HCT116 (cell line): ENCODE measurements at regions not wholly inside any gene's neighbourhood (a gene's known extent, or its start where the extent isn't known, plus 50 kb on each side); places are given as distances from the start of the nearest gene placed in this dataset.
"Not testable (repeated sequence)": the region's sequence is repeated elsewhere in the genome, so short reads cannot be mapped to it uniquely, and the experiment has no call there.

ENCODE experiments used
- ATAC-seq: fragments of 200-7000 bp; cut with Tn5 transposase; 2 replicates; pipeline ENCODE4 v1.9.1; 2020; ENCODE audit warnings: mild to moderate bottlenecking, moderate library complexity
- BruUV-seq: library from RNA; stranded (reverse); fragments of 400-500 nt; replicated peaks from 2 replicates; lab custom pipeline; 2021; lab: Mats Ljungman, UMichigan
- CTCF ChIA-PET: fragments of 300-600 bp; sonication (Branson Sonifier 250); formaldehyde crosslinking; loops from one replicate; lab custom pipeline; 2021; ENCODE audit warnings: antibody characterized with exemption; lab: Charles Lee
- POLR2A ChIA-PET: fragments of 300-600, 350-600 bp; sonication (Branson Sonifier 250); formaldehyde crosslinking; loops from one replicate; lab custom pipeline; 2021; ENCODE audit warnings: antibody characterized with exemption; lab: Charles Lee
- RAD21 ChIA-PET, 2 experiments: fragments of 300-600 bp; sonication (Branson Sonifier 250); formaldehyde crosslinking; loops; one replicate each; lab custom pipeline; 2023; ENCODE audit warnings: low total read pairs in 2 of 2; ENCODE audit not compliant: uncharacterized antibody in 2 of 2, unreplicated experiment in 2 of 2, low non-redundant PET in 1 of 2; lab: Charles Lee
- DNase-seq: peaks from one replicate; pipeline ENCODE4 v3.0.0-alpha.2; 2010; ENCODE audit warnings: low read depth, low spot score
- H2AFZ ChIP-seq: fragments of 200-600 bp; shearing (Covaris generic), sonication (generic); 2 replicates; pipeline ENCODE4 v1.6.1; 2017; ENCODE audit warnings: low read depth, mixed run types, mixed read lengths, antibody characterized with exemption, low read length; ENCODE audit not compliant: poor library complexity, severe bottlenecking
- H3K27ac ChIP-seq: 2 replicates; pipeline ENCODE4 v1.5.1; 2012; ENCODE audit warnings: low read depth, low read length
- H3K27me3 ChIP-seq: fragments of 200-600 bp; sonication (generic); 2 replicates; pipeline ENCODE4 v1.6.1; 2016; ENCODE audit warnings: mixed run types, low read length, mixed read lengths; ENCODE audit not compliant: insufficient read depth
- H3K36me3 ChIP-seq, 2 experiments: fragments of 200-500 bp in 1 of 2; fragments of 200-600 bp in 1 of 2; sonication (Bioruptor generic) in 1 of 2; sonication (generic) in 1 of 2; 2 replicates each; pipeline versions ENCODE4 v1.5.1 to v1.6.1; 2014 to 2016; ENCODE audit warnings: low read length in 2 of 2, inconsistent platforms in 1 of 2, mixed read lengths in 1 of 2, mixed run types in 1 of 2; ENCODE audit not compliant: insufficient read depth in 2 of 2, control insufficient read depth in 1 of 2
- H3K4me1 ChIP-seq, 2 experiments: fragments of 200-600 bp in 1 of 2; sonication (generic) in 1 of 2; 2 replicates each; pipeline versions ENCODE4 v1.5.1 to v1.6.1; 2012 to 2017; ENCODE audit warnings: low read length in 2 of 2, inconsistent platforms in 1 of 2, mild to moderate bottlenecking in 1 of 2, mixed read lengths in 1 of 2, mixed run types in 1 of 2, moderate library complexity in 1 of 2; ENCODE audit not compliant: insufficient read depth in 2 of 2, control insufficient read depth in 1 of 2
- H3K4me2 ChIP-seq: fragments of 200-600 bp; sonication (generic); 2 replicates; pipeline ENCODE4 v1.6.1; 2017; ENCODE audit warnings: mixed run types, low read length, mixed read lengths
- H3K4me3 ChIP-seq, 2 experiments: fragments of 200-600 bp in 1 of 2; sonication (generic) in 1 of 2; replicated peaks in 1 of 2; 2 replicates each; pipeline ENCODE4 v1.5.1; 2011 to 2016; ENCODE audit warnings: low read length in 2 of 2, control low read depth in 1 of 2, low read depth in 1 of 2, mild to moderate bottlenecking in 1 of 2, mixed read lengths in 1 of 2, mixed run types in 1 of 2
- H3K79me2 ChIP-seq: fragments of 200-600 bp; sonication (generic); 2 replicates; pipeline ENCODE4 v1.6.1; 2017; ENCODE audit warnings: mild to moderate bottlenecking, mixed run types, low read length, moderate library complexity, mixed read lengths; ENCODE audit not compliant: insufficient read depth
- H3K9ac ChIP-seq: fragments of 200-600 bp; sonication (generic); 2 replicates; pipeline ENCODE4 v1.6.1; 2016; ENCODE audit warnings: low read length, mixed read lengths
- H3K9me2 ChIP-seq: fragments of 200-600 bp; sonication (generic), shearing (Covaris generic); 2 replicates; pipeline ENCODE4 v1.6.1; 2017; ENCODE audit warnings: mixed run types, mild to moderate bottlenecking, moderate library complexity; ENCODE audit not compliant: insufficient read depth
- H3K9me3 ChIP-seq, 2 experiments: fragments of 200-500 bp in 1 of 2; fragments of 200-600 bp in 1 of 2; sonication (Bioruptor generic) in 1 of 2; sonication (generic) in 1 of 2; 2 replicates each; pipeline ENCODE4 v1.6.1; 2014 to 2017; ENCODE audit warnings: low read length in 2 of 2, mixed read lengths in 2 of 2, inconsistent platforms in 1 of 2, low read depth in 1 of 2, mild to moderate bottlenecking in 1 of 2, mixed run types in 1 of 2, moderate library complexity in 1 of 2; ENCODE audit not compliant: control insufficient read depth in 1 of 2, insufficient read depth in 1 of 2
- H4K20me1 ChIP-seq: fragments of 200-600 bp; sonication (generic), shearing (Covaris generic); 2 replicates; pipeline ENCODE4 v1.6.1; 2017; ENCODE audit warnings: mixed run types, mild to moderate bottlenecking, moderate library complexity; ENCODE audit not compliant: insufficient read depth
- CBX3 ChIP-seq: IDR thresholded peaks from 2 replicates; pipeline ENCODE4 v1.6.1; 2012; ENCODE audit warnings: low read depth
- CEBPB ChIP-seq: IDR thresholded peaks from 2 replicates; pipeline ENCODE4 v1.6.1; 2012; ENCODE audit warnings: low read depth
- EGR1 ChIP-seq: IDR thresholded peaks from 2 replicates; pipeline ENCODE4 v1.6.1; 2012; ENCODE audit warnings: low read depth
- ELF1 ChIP-seq: IDR thresholded peaks from 2 replicates; pipeline ENCODE4 v1.6.1; 2012; ENCODE audit warnings: low read depth, borderline replicate concordance
- EZH2 ChIP-seq: fragments of 200-600 bp; sonication (generic); IDR thresholded peaks from 2 replicates; pipeline ENCODE4 v1.6.1; 2017; ENCODE audit warnings: antibody characterized with exemption, mixed run types
- EZH2phosphoT487 ChIP-seq: fragments of 200-600 bp; IDR thresholded peaks from 2 replicates; pipeline ENCODE4 v1.6.1; 2018; ENCODE audit warnings: antibody characterized with exemption, borderline replicate concordance
- JUND ChIP-seq: IDR thresholded peaks from 2 replicates; pipeline ENCODE4 v1.6.1; 2012
- MAX ChIP-seq: IDR thresholded peaks from 2 replicates; pipeline ENCODE4 v1.6.1; 2012
- POLR2A ChIP-seq: IDR thresholded peaks from 2 replicates; pipeline ENCODE4 v1.7.0; 2011; ENCODE audit warnings: borderline replicate concordance; ENCODE audit not compliant: insufficient read depth, insufficient read length; ENCODE audit errors: extremely low read depth
- RAD21 ChIP-seq: IDR thresholded peaks from 2 replicates; pipeline ENCODE4 v1.6.1; 2012; ENCODE audit warnings: low read depth, mild to moderate bottlenecking
- SP1 ChIP-seq: IDR thresholded peaks from 2 replicates; pipeline ENCODE4 v1.6.1; 2012; ENCODE audit warnings: low read depth
- SRF ChIP-seq: IDR thresholded peaks from 2 replicates; pipeline ENCODE4 v1.6.1; 2012; ENCODE audit warnings: low read depth
- ZBTB33 ChIP-seq: IDR thresholded peaks from 2 replicates; pipeline ENCODE4 v1.6.1; 2011; ENCODE audit warnings: mild to moderate bottlenecking, low read length, moderate library complexity; ENCODE audit not compliant: insufficient replicate concordance; ENCODE audit errors: extremely low read depth
- ZNF274 ChIP-seq: fragments of 200-500 bp; sonication (Bioruptor generic); IDR thresholded peaks from 2 replicates; pipeline ENCODE4 v1.6.1; 2014; ENCODE audit warnings: mild to moderate bottlenecking, low read depth, low read length, inconsistent platforms
- intact Hi-C: fragments of 100-400 bp; cut with micrococcal nuclease; formaldehyde crosslinking; loops from 2 replicates; pipeline ENCODE4 v1.10.0; 2022
- TF ChIP-seq, protein P1 (sequence below): IDR thresholded peaks from 2 replicates; pipeline ENCODE4 v1.6.1; 2012
- TF ChIP-seq, protein P2 (sequence below): IDR thresholded peaks from 2 replicates; pipeline ENCODE4 v1.6.1; 2012; ENCODE audit warnings: low read depth

DNA sequence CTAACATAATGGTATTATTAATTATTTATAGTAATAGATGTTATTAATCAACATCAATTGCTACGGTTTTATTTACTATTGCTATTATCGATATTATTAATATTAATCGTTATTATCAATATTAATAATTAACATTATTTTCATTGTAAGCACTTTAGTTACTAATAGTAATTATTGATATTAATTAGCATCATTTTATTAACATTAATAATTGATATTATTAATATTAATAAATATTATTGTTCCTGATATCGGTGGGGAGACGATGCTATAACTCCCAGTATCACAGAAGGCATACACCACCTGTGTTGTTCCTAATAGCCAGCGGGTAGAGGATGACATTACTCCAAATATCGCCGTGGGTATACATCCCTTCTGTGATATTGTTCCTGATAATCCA is 335.5 kb downstream of the MEX3B start:
- H3K27me3 ChIP-seq = no peaks in the 10 kb centered on the region; the same call in 1 of the 2 replicates
- TF ChIP-seq, protein P1, sequence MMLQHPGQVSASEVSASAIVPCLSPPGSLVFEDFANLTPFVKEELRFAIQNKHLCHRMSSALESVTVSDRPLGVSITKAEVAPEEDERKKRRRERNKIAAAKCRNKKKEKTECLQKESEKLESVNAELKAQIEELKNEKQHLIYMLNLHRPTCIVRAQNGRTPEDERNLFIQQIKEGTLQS = no peak
- TF ChIP-seq POLR2A = no peak
- no peak for TF ChIP-seq MAX
- no peak for TF ChIP-seq EZH2phosphoT487
- TF ChIP-seq SRF = no peak
- TF ChIP-seq RAD21 = no peak
- no peak for TF ChIP-seq ELF1
- TF ChIP-seq, protein P2, sequence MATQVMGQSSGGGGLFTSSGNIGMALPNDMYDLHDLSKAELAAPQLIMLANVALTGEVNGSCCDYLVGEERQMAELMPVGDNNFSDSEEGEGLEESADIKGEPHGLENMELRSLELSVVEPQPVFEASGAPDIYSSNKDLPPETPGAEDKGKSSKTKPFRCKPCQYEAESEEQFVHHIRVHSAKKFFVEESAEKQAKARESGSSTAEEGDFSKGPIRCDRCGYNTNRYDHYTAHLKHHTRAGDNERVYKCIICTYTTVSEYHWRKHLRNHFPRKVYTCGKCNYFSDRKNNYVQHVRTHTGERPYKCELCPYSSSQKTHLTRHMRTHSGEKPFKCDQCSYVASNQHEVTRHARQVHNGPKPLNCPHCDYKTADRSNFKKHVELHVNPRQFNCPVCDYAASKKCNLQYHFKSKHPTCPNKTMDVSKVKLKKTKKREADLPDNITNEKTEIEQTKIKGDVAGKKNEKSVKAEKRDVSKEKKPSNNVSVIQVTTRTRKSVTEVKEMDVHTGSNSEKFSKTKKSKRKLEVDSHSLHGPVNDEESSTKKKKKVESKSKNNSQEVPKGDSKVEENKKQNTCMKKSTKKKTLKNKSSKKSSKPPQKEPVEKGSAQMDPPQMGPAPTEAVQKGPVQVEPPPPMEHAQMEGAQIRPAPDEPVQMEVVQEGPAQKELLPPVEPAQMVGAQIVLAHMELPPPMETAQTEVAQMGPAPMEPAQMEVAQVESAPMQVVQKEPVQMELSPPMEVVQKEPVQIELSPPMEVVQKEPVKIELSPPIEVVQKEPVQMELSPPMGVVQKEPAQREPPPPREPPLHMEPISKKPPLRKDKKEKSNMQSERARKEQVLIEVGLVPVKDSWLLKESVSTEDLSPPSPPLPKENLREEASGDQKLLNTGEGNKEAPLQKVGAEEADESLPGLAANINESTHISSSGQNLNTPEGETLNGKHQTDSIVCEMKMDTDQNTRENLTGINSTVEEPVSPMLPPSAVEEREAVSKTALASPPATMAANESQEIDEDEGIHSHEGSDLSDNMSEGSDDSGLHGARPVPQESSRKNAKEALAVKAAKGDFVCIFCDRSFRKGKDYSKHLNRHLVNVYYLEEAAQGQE = no peak
- TF ChIP-seq EZH2 = no peak
- TF ChIP-seq ZBTB33 = no peak
- no peak for TF ChIP-seq SP1
- no peak for TF ChIP-seq JUND
- TF ChIP-seq CEBPB = no peak
- no peak for TF ChIP-seq EGR1
- no peak for TF ChIP-seq ZNF274
- no peak for TF ChIP-seq CBX3
- H3K9me3 ChIP-seq = no peaks in the 10 kb centered on the region
- ATAC-seq = no peak
- H3K4me3 ChIP-seq = no peak overlapping the region
- intact Hi-C loops = no loop called here
- H3K4me1 ChIP-seq = no peaks in the 10 kb centered on the region
- H4K20me1 ChIP-seq = no peaks in the 10 kb centered on the region
- no peak overlapping the region for H2AFZ ChIP-seq
- no peaks in the 10 kb centered on the region for H3K9me2 ChIP-seq
- RAD21 ChIA-PET = no interaction called here
- no peak overlapping the region for H3K9ac ChIP-seq
- BruUV-seq = no TSS peak
- no peak for DNase-seq
- no peaks in the 10 kb centered on the region for H3K79me2 ChIP-seq
- CTCF ChIA-PET = no interaction called here
- no peak overlapping the region for H3K27ac ChIP-seq
- H3K4me2 ChIP-seq = no peak overlapping the region
- no peaks in the 10 kb centered on the region for H3K36me3 ChIP-seq
- POLR2A ChIA-PET = no interaction called here

DNA sequence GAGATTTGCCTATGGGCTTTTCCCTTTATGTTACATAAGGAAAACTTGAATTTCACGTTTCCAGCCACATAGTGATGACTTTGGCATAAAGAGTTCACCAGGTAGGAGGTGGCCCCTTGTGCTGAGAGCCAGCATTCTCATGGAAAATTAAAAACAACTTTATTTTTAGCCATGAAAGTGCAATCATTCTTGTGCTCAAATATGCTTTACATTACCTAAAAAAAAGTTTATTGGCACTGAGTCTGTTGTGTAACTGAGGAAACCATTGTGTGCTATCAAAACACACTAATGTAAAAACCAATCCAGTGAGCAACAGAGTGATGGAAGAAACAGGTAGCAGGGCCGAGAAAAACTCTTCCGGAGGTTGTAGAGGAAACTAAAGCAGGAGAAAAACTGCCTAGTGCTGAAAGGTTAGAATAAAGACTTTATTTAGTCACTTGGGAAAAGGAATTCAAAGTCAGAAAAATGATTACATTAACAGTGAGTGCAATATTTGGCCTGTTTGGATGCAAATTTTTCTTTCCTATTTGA is 332.9 kb upstream of the TMC3 start:
- BruUV-seq = not testable (repeated sequence)

More for the DNA sequence above, 332.9 kb upstream of the TMC3 start:
- POLR2A ChIA-PET, H3K4me1 ChIP-seq, RAD21 ChIA-PET, H3K27me3 ChIP-seq, H3K27ac ChIP-seq, H3K9me3 ChIP-seq, H3K36me3 ChIP-seq, DNase-seq, H3K4me2 ChIP-seq, H3K9ac ChIP-seq, CTCF ChIA-PET, ATAC-seq, H4K20me1 ChIP-seq, H2AFZ ChIP-seq, H3K9me2 ChIP-seq, H3K79me2 ChIP-seq, intact Hi-C loops, H3K4me3 ChIP-seq: not testable (repeated sequence)
